IMR-90 (cell line): ENCODE measurements at regions not wholly inside any gene's neighbourhood (a gene's known extent, or its start where the extent isn't known, plus 50 kb on each side); places are given as distances from the start of the nearest gene placed in this dataset.

Source experiments
- ATAC-seq: fragments of 200-7000 bp; cut with Tn5 transposase; 2 replicates; pipeline ENCODE4 v1.9.1; 2020; ENCODE audit warnings: low read depth, mild to moderate bottlenecking, moderate library complexity
- BruUV-seq: library from RNA; stranded (reverse); fragments of 400-500 nt; replicated peaks from 2 replicates; lab custom pipeline; 2021; lab: Mats Ljungman, UMichigan
- CTCF ChIA-PET: fragments of 300-600 bp; formaldehyde crosslinking; extraction: SDS; loops from one replicate; lab custom pipeline; 2021; ENCODE audit warnings: antibody characterized with exemption; lab: Yijun Ruan, JAX
- POLR2A ChIA-PET: fragments of 300-600 bp; sonication (Branson Sonifier 250); formaldehyde crosslinking; loops from one replicate; lab custom pipeline; 2022; ENCODE audit warnings: antibody characterized with exemption; ENCODE audit not compliant: unreplicated experiment; lab: Charles Lee
- DNase-seq: peaks from one replicate; pipeline ENCODE4 v3.0.0; 2013
- H2AFZ ChIP-seq: replicated peaks from 2 replicates; pipeline ENCODE3; 2013; ENCODE audit warnings: low read length, mild to moderate bottlenecking; ENCODE audit not compliant: poor library complexity
- H2AK5ac ChIP-seq: 2 replicates; pipeline ENCODE4 v1.6.1; 2013; ENCODE audit warnings: low read depth, low read length, inconsistent platforms
- H2AK9ac ChIP-seq: replicated peaks from 2 replicates; pipeline ENCODE3; 2013; ENCODE audit warnings: mild to moderate bottlenecking, low read depth, low read length, moderate library complexity; ENCODE audit not compliant: poor library complexity
- H2BK120ac ChIP-seq: 2 replicates; pipeline ENCODE4 v1.6.1; 2013; ENCODE audit warnings: low read depth, low read length, inconsistent platforms
- H2BK15ac ChIP-seq: 3 replicates; pipeline ENCODE4 v1.6.1; 2013; ENCODE audit warnings: low read depth, low read length, inconsistent platforms
- H2BK20ac ChIP-seq: 2 replicates; pipeline ENCODE4 v1.6.1; 2013; ENCODE audit warnings: low read depth, mild to moderate bottlenecking, inconsistent platforms, low read length, moderate library complexity
- H2BK5ac ChIP-seq: 2 replicates; pipeline ENCODE4 v1.6.1; 2013; ENCODE audit warnings: mild to moderate bottlenecking, low read depth, low read length, inconsistent platforms; ENCODE audit not compliant: poor library complexity, severe bottlenecking
- H3K14ac ChIP-seq: replicated peaks from 2 replicates; pipeline ENCODE4 v1.6.1; 2013; ENCODE audit warnings: low read depth, low read length, inconsistent platforms
- H3K18ac ChIP-seq: 2 replicates; pipeline ENCODE4 v1.6.1; 2013; ENCODE audit warnings: low read depth, low read length, control low read depth
- H3K23ac ChIP-seq: 2 replicates; pipeline ENCODE4 v1.6.1; 2013; ENCODE audit warnings: low read depth, low read length, inconsistent platforms
- H3K27ac ChIP-seq: 2 replicates; pipeline ENCODE4 v1.5.1; 2013; ENCODE audit warnings: mild to moderate bottlenecking, control low read depth, low read length; ENCODE audit not compliant: insufficient read depth
- H3K27me3 ChIP-seq: 2 replicates; pipeline ENCODE4 v1.6.1; 2013; ENCODE audit warnings: low read length; ENCODE audit not compliant: control insufficient read depth, insufficient read depth
- H3K36me3 ChIP-seq: 2 replicates; pipeline ENCODE4 v1.6.1; 2013; ENCODE audit warnings: low read length, mixed read lengths; ENCODE audit not compliant: control insufficient read depth, insufficient read depth
- H3K4ac ChIP-seq: 2 replicates; pipeline ENCODE4 v1.6.1; 2013; ENCODE audit warnings: low read depth, low read length, inconsistent platforms
- H3K4me1 ChIP-seq: 2 replicates; pipeline ENCODE4 v1.6.1; 2013; ENCODE audit warnings: low read length, mixed read lengths; ENCODE audit not compliant: control insufficient read depth, insufficient read depth
- H3K4me2 ChIP-seq: 2 replicates; pipeline ENCODE4 v1.6.1; 2013; ENCODE audit warnings: low read depth, mild to moderate bottlenecking, control low read depth, low read length, moderate library complexity
- H3K4me3 ChIP-seq: 2 replicates; pipeline ENCODE4 v1.5.1; 2013; ENCODE audit warnings: low read depth, mild to moderate bottlenecking, control low read depth, low read length, moderate library complexity; ENCODE audit not compliant: insufficient read depth
- H3K56ac ChIP-seq: 2 replicates; pipeline ENCODE4 v1.6.1; 2013; ENCODE audit warnings: low read length, inconsistent platforms; ENCODE audit not compliant: insufficient read depth; ENCODE audit errors: extremely low read depth
- H3K79me1 ChIP-seq, 2 experiments: 2 replicates each; pipeline ENCODE4 v1.6.1; 2013; ENCODE audit warnings: low read length in 2 of 2, inconsistent platforms in 1 of 2, low read depth in 1 of 2
- H3K9ac ChIP-seq: 2 replicates; pipeline ENCODE4 v1.6.1; 2013; ENCODE audit warnings: low read depth, low read length, control low read depth
- H3K9me1 ChIP-seq: 2 replicates; pipeline ENCODE4 v1.6.1; 2013; ENCODE audit warnings: low read length, inconsistent platforms; ENCODE audit not compliant: insufficient read depth
- H3K9me3 ChIP-seq: 2 replicates; pipeline ENCODE4 v1.6.1; 2013; ENCODE audit warnings: low read length; ENCODE audit not compliant: control insufficient read depth, insufficient read depth
- H4K20me1 ChIP-seq: 2 replicates; pipeline ENCODE4 v1.6.1; 2013; ENCODE audit warnings: low read length, inconsistent platforms; ENCODE audit not compliant: insufficient read depth
- H4K5ac ChIP-seq: 2 replicates; pipeline ENCODE4 v1.6.1; 2013; ENCODE audit warnings: mild to moderate bottlenecking, low read depth, low read length, control low read depth
- H4K8ac ChIP-seq, 2 experiments: 2 replicates each; pipeline ENCODE4 v1.6.1; 2013; ENCODE audit warnings: low read depth in 2 of 2, low read length in 2 of 2, control low read depth in 1 of 2, inconsistent platforms in 1 of 2
- H4K91ac ChIP-seq: 2 replicates; pipeline ENCODE4 v1.6.1; 2013; ENCODE audit warnings: low read depth, low read length, inconsistent platforms; ENCODE audit not compliant: insufficient read depth
- CEBPB ChIP-seq: IDR thresholded peaks from 2 replicates; pipeline ENCODE4 v1.6.1; 2012; ENCODE audit warnings: low read depth, low read length, improper control_type of control experiment
- SMC3 ChIP-seq: fragments of 150-350 bp; IDR thresholded peaks from 2 replicates; pipeline ENCODE4 v1.6.1; 2016; ENCODE audit warnings: low read depth, mild to moderate bottlenecking, antibody characterized with exemption, low read length, moderate library complexity
- WGBS, 2 experiments: methylation state at CpG; one replicate each; pipeline versions ENCODE4 v1.1.5 to v1.1.7; 2013; ENCODE audit warnings: missing lambda C conversion rate in 2 of 2; ENCODE audit not compliant: insufficient read length in 1 of 2; ENCODE audit errors: extremely low coverage in 2 of 2; 5-methylcytosine and 5-hydroxymethylcytosine counted together
- dilution Hi-C: fragments of 300-500 bp; cut with HindIII; formaldehyde crosslinking; loops from one replicate; pipeline ENCODE4 v1.14.3; 2018; ENCODE audit warnings: low sequenced_read_pairs; ENCODE audit not compliant: unreplicated experiment
- in situ Hi-C: fragments of 300-500 bp; cut with MboI; formaldehyde crosslinking; loops from 3 replicates; pipeline ENCODE4 v1.14.3; 2019; ENCODE audit warnings: low sequenced_read_pairs, inconsistent platforms, mixed read lengths
- intact Hi-C: fragments of 100-400 bp; cut with micrococcal nuclease; formaldehyde crosslinking; loops from 2 replicates; pipeline ENCODE4 v1.10.0; 2022

DNA sequence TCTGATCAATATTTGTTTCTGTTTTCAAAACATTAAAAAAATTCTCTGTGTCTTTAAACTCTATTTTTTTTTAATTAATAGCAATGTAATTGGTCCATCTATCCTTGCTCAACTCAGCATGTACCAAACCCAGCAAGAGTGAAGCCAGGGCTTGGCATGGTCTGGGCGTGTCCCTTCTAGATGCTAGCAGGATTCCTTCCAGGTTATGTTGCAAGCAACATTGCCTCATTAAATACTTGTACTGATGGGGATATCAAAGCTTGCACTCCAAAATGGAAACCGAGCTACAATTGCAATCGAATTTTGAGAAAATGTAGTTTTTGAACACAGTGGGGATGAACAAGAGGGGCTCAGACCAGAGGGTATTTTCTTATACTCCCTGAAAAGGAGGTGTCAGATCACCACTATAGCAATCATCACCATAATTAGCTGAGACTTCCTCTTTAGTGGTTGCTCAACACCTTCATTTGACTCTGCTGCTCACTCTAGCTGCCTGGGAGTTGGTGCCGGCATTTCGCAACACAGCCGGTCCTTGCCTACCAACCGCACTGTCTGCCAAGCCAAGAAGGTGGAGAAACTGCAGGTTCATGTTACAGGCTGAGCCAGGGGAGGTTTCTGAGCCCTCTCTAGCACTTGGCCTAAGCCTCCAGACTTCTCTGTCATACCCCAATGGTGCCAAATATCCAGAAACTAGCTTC is 67.8 kb upstream of the RALGAPA2 start:
- Histone ChIP-seq H3K18ac (no peak overlapping the region), H3K9ac (no peak overlapping the region), H3K36me3 (no peaks in the 10 kb centered on the region), H3K27me3 (no peaks in the 10 kb centered on the region), H2BK5ac (no peak overlapping the region), H2AK9ac (no peak overlapping the region), H3K4me1 (no peaks in the 10 kb centered on the region), H2BK15ac (no peak overlapping the region), H4K91ac (no peak overlapping the region), H3K9me3 (no peaks in the 10 kb centered on the region), H3K14ac (no peak overlapping the region), H2AFZ (no peak overlapping the region), H3K4me3 (no peak overlapping the region), H4K8ac (no peak overlapping the region), H4K20me1 (no peaks in the 10 kb centered on the region), H4K5ac (no peak overlapping the region), H2BK120ac (no peak overlapping the region), H3K4ac (no peak overlapping the region), H3K23ac (no peak overlapping the region), H2AK5ac (no peak overlapping the region), H3K27ac (no peak overlapping the region), H3K56ac (no peak overlapping the region), H3K4me2 (no peak overlapping the region), H3K9me1 (no peaks in the 10 kb centered on the region), H2BK20ac (no peak overlapping the region), H3K79me1 (no peaks in the 10 kb centered on the region)
- ChIA-PET CTCF (no interaction called here), POLR2A (no interaction called here)
- BruUV-seq: no TSS peak
- peak; percentile 50 for TF ChIP-seq CEBPB
- TF ChIP-seq SMC3: no peak
- no peak for DNase-seq
- no peak for ATAC-seq
- in situ Hi-C loops: no loop called here
- dilution Hi-C loops: no loop called here
- intact Hi-C loops: no loop called here
- WGBS, 2 experiments: 58% methylated on average over 4 of the region's 7 CpGs; no CpG with 5 or more reads in 1 of the 2 experiments
